ENCODE measurements at regions not wholly inside any gene's neighbourhood (a gene's known extent, or its start where the extent isn't known, plus 50 kb on each side); places are given as distances from the start of the nearest gene placed in this dataset.

GRCh38 chr13:105957769-105958438, 577.6 kb downstream of the EFNB2 start:
- no peak for TF ChIP-seq CTCF (IDR thresholded peaks at IDR 0.05)

GRCh38 chr13:105956921-105957320, 578.5 kb downstream of the EFNB2 start:
- no peak for TF ChIP-seq CTCF (IDR thresholded peaks at IDR 0.05)

- no peak for TF ChIP-seq CTCF (IDR thresholded peaks at IDR 0.05)
Measured at GRCh38 chr13:105952973-105953290, 582.5 kb downstream of the EFNB2 start.

- no peak for TF ChIP-seq CTCF (IDR thresholded peaks at IDR 0.05)
Measured at GRCh38 chr13:105952233-105952972, 583.1 kb downstream of the EFNB2 start.

- no peak for TF ChIP-seq CTCF (IDR thresholded peaks at IDR 0.05)
Measured at GRCh38 chr13:105948143-105948542, 587.3 kb downstream of the EFNB2 start.

- TF ChIP-seq CTCF (IDR thresholded peaks at IDR 0.05): no peak
Measured at GRCh38 chr13:105940882-105941281, 594.6 kb downstream of the EFNB2 start.

GRCh38 chr13:105937451-105937850, 598.0 kb downstream of the EFNB2 start:
- no peak for TF ChIP-seq CTCF (IDR thresholded peaks at IDR 0.05)
